Ishikawa (cell line): ENCODE measurements at regions not wholly inside any gene's neighbourhood (a gene's known extent, or its start where the extent isn't known, plus 50 kb on each side); places are given as distances from the start of the nearest gene placed in this dataset.

Experiments used
- CEBPB ChIP-seq: IDR thresholded peaks from 2 replicates; pipeline ENCODE4 v1.6.1; 2012
- CREB1 ChIP-seq: IDR thresholded peaks from 2 replicates; pipeline ENCODE4 v1.6.1; 2012; ENCODE audit warnings: low read depth
- EGR1 ChIP-seq: IDR thresholded peaks from 2 replicates; pipeline ENCODE4 v1.6.1; 2012
- EP300 ChIP-seq: IDR thresholded peaks from 2 replicates; pipeline ENCODE4 v1.6.1; 2012; ENCODE audit warnings: borderline replicate concordance
- FOXM1 ChIP-seq: IDR thresholded peaks from 2 replicates; pipeline ENCODE4 v1.6.1; 2012; ENCODE audit warnings: low read depth, borderline replicate concordance
- NFIC ChIP-seq: IDR thresholded peaks from 2 replicates; pipeline ENCODE4 v1.6.1; 2012
- RAD21 ChIP-seq: IDR thresholded peaks from 2 replicates; pipeline ENCODE4 v1.6.1; 2012; ENCODE audit warnings: low read depth
- TAF1 ChIP-seq: IDR thresholded peaks from 2 replicates; pipeline ENCODE4 v1.6.1; 2012; ENCODE audit warnings: low read depth, mild to moderate bottlenecking
- TCF12 ChIP-seq: IDR thresholded peaks from 2 replicates; pipeline ENCODE4 v1.6.1; 2012; ENCODE audit warnings: low read depth
- TEAD4 ChIP-seq: IDR thresholded peaks from 2 replicates; pipeline ENCODE4 v1.6.1; 2012
- YY1 ChIP-seq: IDR thresholded peaks from 2 replicates; pipeline ENCODE4 v1.6.1; 2012; ENCODE audit warnings: low read depth
- ZBTB7A ChIP-seq: IDR thresholded peaks from 2 replicates; pipeline ENCODE4 v1.6.1; 2012; ENCODE audit warnings: low read depth
- TF ChIP-seq, protein P1 (sequence below): IDR thresholded peaks from 2 replicates; pipeline ENCODE4 v1.6.1; 2012
- TF ChIP-seq, protein P2 (sequence below): IDR thresholded peaks from 2 replicates; pipeline ENCODE4 v1.6.1; 2012
- TF ChIP-seq, protein P3 (sequence below): IDR thresholded peaks from 2 replicates; pipeline ENCODE4 v1.6.1; 2012; ENCODE audit warnings: low read depth, mild to moderate bottlenecking

DNA sequence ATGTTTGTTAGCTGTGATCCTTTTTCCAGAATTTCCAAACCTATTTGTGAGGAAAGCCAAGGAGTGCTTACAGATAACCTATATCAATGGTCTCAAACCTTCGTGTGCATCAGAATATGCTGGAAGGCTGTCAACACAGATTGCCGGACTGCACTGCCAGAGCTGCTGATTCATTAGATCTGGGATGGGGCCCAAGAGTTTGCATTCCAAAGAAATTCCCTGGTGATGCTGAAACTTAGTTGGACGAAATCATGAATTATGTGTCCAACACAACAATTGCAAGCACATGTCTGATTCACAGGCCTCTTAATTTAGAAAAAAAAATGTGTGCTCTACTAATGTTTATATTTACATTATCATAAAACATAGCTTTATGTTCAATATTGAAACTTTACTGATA, 544.0 kb upstream of the AMOT start:
- TF ChIP-seq EP300: no peak
- no peak for TF ChIP-seq CEBPB
- no peak for TF ChIP-seq NFIC
- no peak for TF ChIP-seq RAD21
- no peak for TF ChIP-seq TAF1
- no peak for TF ChIP-seq YY1
- no peak for TF ChIP-seq EGR1
- TF ChIP-seq, protein P1, sequence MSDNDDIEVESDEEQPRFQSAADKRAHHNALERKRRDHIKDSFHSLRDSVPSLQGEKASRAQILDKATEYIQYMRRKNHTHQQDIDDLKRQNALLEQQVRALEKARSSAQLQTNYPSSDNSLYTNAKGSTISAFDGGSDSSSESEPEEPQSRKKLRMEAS: no peak
- no peak for TF ChIP-seq CREB1
- TF ChIP-seq, protein P2, sequence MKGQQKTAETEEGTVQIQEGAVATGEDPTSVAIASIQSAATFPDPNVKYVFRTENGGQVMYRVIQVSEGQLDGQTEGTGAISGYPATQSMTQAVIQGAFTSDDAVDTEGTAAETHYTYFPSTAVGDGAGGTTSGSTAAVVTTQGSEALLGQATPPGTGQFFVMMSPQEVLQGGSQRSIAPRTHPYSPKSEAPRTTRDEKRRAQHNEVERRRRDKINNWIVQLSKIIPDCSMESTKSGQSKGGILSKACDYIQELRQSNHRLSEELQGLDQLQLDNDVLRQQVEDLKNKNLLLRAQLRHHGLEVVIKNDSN: no peak
- TF ChIP-seq, protein P3, sequence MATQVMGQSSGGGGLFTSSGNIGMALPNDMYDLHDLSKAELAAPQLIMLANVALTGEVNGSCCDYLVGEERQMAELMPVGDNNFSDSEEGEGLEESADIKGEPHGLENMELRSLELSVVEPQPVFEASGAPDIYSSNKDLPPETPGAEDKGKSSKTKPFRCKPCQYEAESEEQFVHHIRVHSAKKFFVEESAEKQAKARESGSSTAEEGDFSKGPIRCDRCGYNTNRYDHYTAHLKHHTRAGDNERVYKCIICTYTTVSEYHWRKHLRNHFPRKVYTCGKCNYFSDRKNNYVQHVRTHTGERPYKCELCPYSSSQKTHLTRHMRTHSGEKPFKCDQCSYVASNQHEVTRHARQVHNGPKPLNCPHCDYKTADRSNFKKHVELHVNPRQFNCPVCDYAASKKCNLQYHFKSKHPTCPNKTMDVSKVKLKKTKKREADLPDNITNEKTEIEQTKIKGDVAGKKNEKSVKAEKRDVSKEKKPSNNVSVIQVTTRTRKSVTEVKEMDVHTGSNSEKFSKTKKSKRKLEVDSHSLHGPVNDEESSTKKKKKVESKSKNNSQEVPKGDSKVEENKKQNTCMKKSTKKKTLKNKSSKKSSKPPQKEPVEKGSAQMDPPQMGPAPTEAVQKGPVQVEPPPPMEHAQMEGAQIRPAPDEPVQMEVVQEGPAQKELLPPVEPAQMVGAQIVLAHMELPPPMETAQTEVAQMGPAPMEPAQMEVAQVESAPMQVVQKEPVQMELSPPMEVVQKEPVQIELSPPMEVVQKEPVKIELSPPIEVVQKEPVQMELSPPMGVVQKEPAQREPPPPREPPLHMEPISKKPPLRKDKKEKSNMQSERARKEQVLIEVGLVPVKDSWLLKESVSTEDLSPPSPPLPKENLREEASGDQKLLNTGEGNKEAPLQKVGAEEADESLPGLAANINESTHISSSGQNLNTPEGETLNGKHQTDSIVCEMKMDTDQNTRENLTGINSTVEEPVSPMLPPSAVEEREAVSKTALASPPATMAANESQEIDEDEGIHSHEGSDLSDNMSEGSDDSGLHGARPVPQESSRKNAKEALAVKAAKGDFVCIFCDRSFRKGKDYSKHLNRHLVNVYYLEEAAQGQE: no peak
- no peak for TF ChIP-seq ZBTB7A
- no peak for TF ChIP-seq FOXM1
- TF ChIP-seq TEAD4: no peak
- no peak for TF ChIP-seq TCF12

DNA sequence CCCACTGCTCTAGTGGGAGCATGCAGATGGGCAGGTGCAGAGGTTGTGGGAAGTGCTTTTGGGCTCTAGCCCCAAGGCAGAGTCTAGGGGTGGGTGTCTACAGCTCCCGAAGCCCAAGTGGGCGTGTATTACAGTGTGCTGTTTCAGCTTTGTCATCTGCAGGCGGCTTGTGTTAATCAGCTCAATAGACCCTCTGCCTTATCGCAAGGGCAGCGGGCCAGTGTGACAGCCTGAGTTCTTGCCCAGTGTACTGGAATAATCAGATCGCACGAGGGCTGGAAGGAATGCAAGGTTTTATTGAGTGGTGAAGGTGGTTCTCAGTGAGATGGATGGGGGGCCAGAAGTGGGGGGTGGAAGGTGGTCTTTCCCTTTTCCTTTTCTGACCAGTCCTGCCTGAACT, 529.4 kb upstream of the AMOT start:
- TF ChIP-seq, protein P3: no peak
- TF ChIP-seq EGR1 (no peak), TAF1 (no peak), TCF12 (no peak), TEAD4 (no peak), CEBPB (no peak), RAD21 (no peak), ZBTB7A (no peak), NFIC (no peak), EP300 (no peak)
- TF ChIP-seq, protein P1: no peak
- TF ChIP-seq, protein P2: no peak

DNA sequence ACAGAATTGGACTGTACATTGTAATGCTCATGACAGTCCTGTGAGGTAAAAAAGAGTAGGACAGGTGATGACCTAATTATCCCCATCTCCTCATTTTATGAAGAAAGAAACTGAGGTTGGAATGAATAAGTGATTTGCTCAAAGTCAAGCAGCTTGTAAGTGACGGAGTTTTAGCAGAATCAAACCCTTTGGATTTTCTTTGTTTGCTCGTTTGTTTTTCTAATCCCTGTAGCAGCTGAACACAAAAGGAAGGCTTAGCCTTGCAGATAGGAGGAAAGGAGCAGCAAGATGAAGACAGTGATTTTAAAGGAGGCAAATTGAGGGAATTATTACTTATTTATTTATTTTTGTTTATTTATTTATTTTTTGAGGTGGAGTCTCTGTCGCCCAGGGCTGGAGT, 528.4 kb upstream of the AMOT start:
- TF ChIP-seq, protein P1: no peak
- no peak for TF ChIP-seq TCF12
- no peak for TF ChIP-seq NFIC
- TF ChIP-seq CEBPB: no peak
- no peak for TF ChIP-seq FOXM1
- TF ChIP-seq, protein P2: no peak
- no peak for TF ChIP-seq TEAD4
- TF ChIP-seq, protein P3: no peak
- TF ChIP-seq ZBTB7A: no peak
- TF ChIP-seq EP300: no peak

DNA sequence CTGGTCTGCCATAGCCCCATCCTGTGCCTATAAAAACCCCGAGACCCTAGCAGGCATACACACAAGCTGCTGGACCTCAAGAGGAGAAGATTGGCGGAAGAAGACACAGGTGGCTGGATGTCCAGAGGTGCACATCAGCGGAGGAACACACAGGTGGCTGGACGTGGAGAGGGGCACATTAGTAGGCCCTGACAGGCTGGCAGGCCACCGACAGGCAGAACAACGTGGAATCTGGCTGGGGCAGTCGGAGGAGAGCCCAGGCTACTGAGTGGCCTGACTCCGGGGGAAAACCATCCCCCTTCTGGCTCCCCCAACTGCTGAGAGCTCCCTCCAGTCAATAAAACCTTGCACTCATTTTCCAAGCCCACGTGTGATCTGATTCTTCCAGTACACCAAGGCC, 512.5 kb upstream of the AMOT start:
- TF ChIP-seq FOXM1 (no peak), CEBPB (no peak), EP300 (no peak), NFIC (no peak), CREB1 (no peak), TEAD4 (no peak), RAD21 (no peak), EGR1 (no peak), TAF1 (no peak), ZBTB7A (no peak), YY1 (no peak), TCF12 (no peak)
- TF ChIP-seq, protein P3: no peak
- TF ChIP-seq, protein P1: no peak
- TF ChIP-seq, protein P2: no peak
